A673 (cell line): ENCODE measurements at regions not wholly inside any gene's neighbourhood (a gene's known extent, or its start where the extent isn't known, plus 50 kb on each side); places are given as distances from the start of the nearest gene placed in this dataset.

Experiments
- BruUV-seq: library from RNA; stranded (reverse); fragments of 400-500 nt; replicated peaks from 2 replicates; lab custom pipeline; 2021; lab: Mats Ljungman, UMichigan
- CTCF ChIA-PET: fragments of 300-600 bp; sonication (Branson Sonifier 250); formaldehyde crosslinking; loops from one replicate; lab custom pipeline; 2022; ENCODE audit warnings: antibody characterized with exemption; lab: Charles Lee
- POLR2A ChIA-PET: fragments of 300-600 bp; sonication (Branson Sonifier 250); formaldehyde crosslinking; loops from one replicate; lab custom pipeline; 2022; ENCODE audit warnings: antibody characterized with exemption; ENCODE audit not compliant: low non-redundant PET; lab: Charles Lee
- DNase-seq: peaks from one replicate; pipeline ENCODE4 v3.0.0-alpha.2; 2015; ENCODE audit warnings: low spot score
- H3K27ac ChIP-seq: fragments of 200-600 bp; sonication (generic); 2 replicates; pipeline ENCODE4 v1.5.1; 2016; ENCODE audit warnings: mixed run types, low read depth, mild to moderate bottlenecking, mixed read lengths, antibody characterized with exemption, low read length; ENCODE audit not compliant: poor library complexity, severe bottlenecking
- H3K27me3 ChIP-seq: fragments of 200-600 bp; sonication (generic); replicated peaks from 2 replicates; pipeline ENCODE4 v1.6.1; 2017; ENCODE audit warnings: mixed run types, low read depth, mild to moderate bottlenecking, mixed read lengths, antibody characterized with exemption, low read length; ENCODE audit not compliant: insufficient read depth, poor library complexity
- H3K36me3 ChIP-seq: fragments of 200-600 bp; sonication (generic); 2 replicates; pipeline ENCODE4 v1.6.1; 2016; ENCODE audit warnings: mixed run types, mild to moderate bottlenecking, mixed read lengths, antibody characterized with exemption, low read length; ENCODE audit not compliant: insufficient read depth, poor library complexity, severe bottlenecking
- H3K4me1 ChIP-seq: fragments of 200-600 bp; sonication (generic); 2 replicates; pipeline ENCODE4 v1.6.1; 2017; ENCODE audit warnings: mixed run types, mild to moderate bottlenecking, mixed read lengths, antibody characterized with exemption, low read length; ENCODE audit not compliant: insufficient read depth, poor library complexity, severe bottlenecking
- H3K4me3 ChIP-seq: fragments of 200-600 bp; sonication (generic); 2 replicates; pipeline ENCODE4 v1.5.1; 2016; ENCODE audit warnings: low read depth, mixed run types, mild to moderate bottlenecking, mixed read lengths, low read length; ENCODE audit not compliant: poor library complexity, severe bottlenecking
- H3K9me3 ChIP-seq: fragments of 200-600 bp; sonication (generic); 2 replicates; pipeline ENCODE4 v1.6.1; 2016; ENCODE audit warnings: mixed run types, low read depth, mild to moderate bottlenecking, mixed read lengths, antibody characterized with exemption, low read length; ENCODE audit not compliant: poor library complexity, severe bottlenecking
- EZH2 ChIP-seq: fragments of 200-600 bp; sonication (generic); IDR thresholded peaks from 2 replicates; pipeline ENCODE4 v1.6.1; 2017; ENCODE audit warnings: borderline replicate concordance, low read depth, mild to moderate bottlenecking, mixed read lengths, antibody characterized with exemption, low read length; ENCODE audit not compliant: poor library complexity, severe bottlenecking
- intact Hi-C: fragments of 100-400 bp; cut with micrococcal nuclease; formaldehyde crosslinking; loops from one replicate; pipeline ENCODE4 v1.10.0; 2022; ENCODE audit not compliant: unreplicated experiment
- TF ChIP-seq, protein P1 (sequence below): fragments of 300-800, 200-600 bp; sonication (generic); conservative IDR thresholded peaks from 2 replicates; pipeline ENCODE4 v1.5.1; 2017; ENCODE audit warnings: low read depth, mild to moderate bottlenecking, antibody characterized with exemption, low read length, moderate library complexity, mixed read lengths

- Histone ChIP-seq H3K36me3 (no peaks in the 10 kb centered on the region), H3K9me3 (no peaks in the 10 kb centered on the region), H3K4me1 (no peaks in the 10 kb centered on the region), H3K27me3 (peaks cover 26% of the 10 kb centered on the region), H3K4me3 (no peak overlapping the region), H3K27ac (no peak overlapping the region)
- TF ChIP-seq, protein P1, sequence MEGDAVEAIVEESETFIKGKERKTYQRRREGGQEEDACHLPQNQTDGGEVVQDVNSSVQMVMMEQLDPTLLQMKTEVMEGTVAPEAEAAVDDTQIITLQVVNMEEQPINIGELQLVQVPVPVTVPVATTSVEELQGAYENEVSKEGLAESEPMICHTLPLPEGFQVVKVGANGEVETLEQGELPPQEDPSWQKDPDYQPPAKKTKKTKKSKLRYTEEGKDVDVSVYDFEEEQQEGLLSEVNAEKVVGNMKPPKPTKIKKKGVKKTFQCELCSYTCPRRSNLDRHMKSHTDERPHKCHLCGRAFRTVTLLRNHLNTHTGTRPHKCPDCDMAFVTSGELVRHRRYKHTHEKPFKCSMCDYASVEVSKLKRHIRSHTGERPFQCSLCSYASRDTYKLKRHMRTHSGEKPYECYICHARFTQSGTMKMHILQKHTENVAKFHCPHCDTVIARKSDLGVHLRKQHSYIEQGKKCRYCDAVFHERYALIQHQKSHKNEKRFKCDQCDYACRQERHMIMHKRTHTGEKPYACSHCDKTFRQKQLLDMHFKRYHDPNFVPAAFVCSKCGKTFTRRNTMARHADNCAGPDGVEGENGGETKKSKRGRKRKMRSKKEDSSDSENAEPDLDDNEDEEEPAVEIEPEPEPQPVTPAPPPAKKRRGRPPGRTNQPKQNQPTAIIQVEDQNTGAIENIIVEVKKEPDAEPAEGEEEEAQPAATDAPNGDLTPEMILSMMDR, result no peak
- TF ChIP-seq EZH2, result no peak
- no peak for DNase-seq
- no TSS peak for BruUV-seq
- intact Hi-C loops, result no loop called here
- ChIA-PET CTCF (no interaction called here), POLR2A (no interaction called here)
Observed at GRCh38 chr17:51401279-51401678, 140.9 kb downstream of the UTP18 start.

DNA sequence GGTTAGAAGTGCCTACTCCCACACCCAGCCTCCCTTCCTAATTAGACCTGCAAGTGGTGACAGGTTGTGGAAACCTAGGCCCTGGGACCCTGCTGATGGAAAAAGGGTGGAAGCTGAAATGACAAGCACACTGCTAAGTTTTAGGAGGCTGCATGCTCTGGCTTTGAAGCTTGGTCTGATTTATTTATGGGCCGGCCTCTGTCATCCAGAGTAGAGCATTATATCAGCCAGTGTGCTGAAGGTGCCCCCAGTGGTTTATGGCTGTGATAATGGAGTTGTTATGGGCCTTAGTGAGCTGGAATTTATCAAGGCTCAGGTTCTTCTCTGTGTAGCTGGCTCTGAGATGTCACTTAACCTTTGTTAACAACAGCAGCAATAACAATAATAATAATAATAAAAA lies 142.6 kb downstream of the UTP18 start:
- Histone ChIP-seq H3K27ac (no peak overlapping the region), H3K27me3 (peaks cover 15% of the 10 kb centered on the region), H3K36me3 (no peaks in the 10 kb centered on the region), H3K4me1 (no peaks in the 10 kb centered on the region), H3K4me3 (no peak overlapping the region), H3K9me3 (no peaks in the 10 kb centered on the region)
- ChIA-PET POLR2A (no interaction called here), CTCF (no interaction called here)
- DNase-seq, result no peak
- BruUV-seq, result no TSS peak
- intact Hi-C loops, result no loop called here
- TF ChIP-seq, protein P1, result no peak
- no peak for TF ChIP-seq EZH2

DNA sequence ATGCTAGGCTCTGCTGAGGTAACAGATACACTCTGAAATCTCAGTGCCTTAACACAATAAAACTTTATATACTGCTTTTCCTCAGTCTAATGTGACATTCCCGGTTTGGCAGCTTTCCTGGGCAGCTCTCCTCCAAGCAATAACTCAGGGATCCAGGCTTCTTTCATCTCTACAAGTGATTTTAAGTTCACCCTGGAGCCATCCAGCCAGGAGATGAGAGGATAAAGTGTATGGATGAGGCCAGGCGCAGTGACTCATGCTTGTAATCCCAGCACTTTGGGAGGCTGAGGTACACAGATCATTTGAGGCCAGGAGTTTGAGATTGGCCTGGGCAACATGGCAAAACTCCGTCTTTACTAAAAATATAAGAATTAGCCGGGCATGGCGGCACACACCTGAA lies 147.2 kb downstream of the UTP18 start:
- no TSS peak for BruUV-seq
- no peaks in the 10 kb centered on the region for H3K36me3 ChIP-seq
- no peak for DNase-seq
- CTCF ChIA-PET, result no interaction called here
- TF ChIP-seq EZH2, result no peak
- TF ChIP-seq, protein P1, result no peak
- H3K9me3 ChIP-seq, result no peaks in the 10 kb centered on the region
- POLR2A ChIA-PET, result no interaction called here
- H3K27ac ChIP-seq, result no peak overlapping the region
- no peak overlapping the region for H3K4me3 ChIP-seq
- intact Hi-C loops, result no loop called here
- H3K27me3 ChIP-seq, result peaks cover 18% of the 10 kb centered on the region
- no peaks in the 10 kb centered on the region for H3K4me1 ChIP-seq
